Loucy (cell line): ENCODE measurements at regions not wholly inside any gene's neighbourhood (a gene's known extent, or its start where the extent isn't known, plus 50 kb on each side); places are given as distances from the start of the nearest gene placed in this dataset.
"Not testable (repeated sequence)": the region's sequence is repeated elsewhere in the genome, so short reads cannot be mapped to it uniquely, and the experiment has no call there.

Source experiments
- EZH2phosphoT487 ChIP-seq: fragments of 200-600 bp; IDR thresholded peaks from 2 replicates; pipeline ENCODE4 v1.6.1; 2018; ENCODE audit warnings: antibody characterized with exemption, mild to moderate bottlenecking, moderate library complexity, borderline replicate concordance
- TF ChIP-seq, protein P1 (sequence below): fragments of 200-600 bp; sonication (generic); conservative IDR thresholded peaks from 2 replicates; pipeline ENCODE4 v1.5.1; 2014; ENCODE audit warnings: mild to moderate bottlenecking, antibody characterized with exemption, low read length

DNA sequence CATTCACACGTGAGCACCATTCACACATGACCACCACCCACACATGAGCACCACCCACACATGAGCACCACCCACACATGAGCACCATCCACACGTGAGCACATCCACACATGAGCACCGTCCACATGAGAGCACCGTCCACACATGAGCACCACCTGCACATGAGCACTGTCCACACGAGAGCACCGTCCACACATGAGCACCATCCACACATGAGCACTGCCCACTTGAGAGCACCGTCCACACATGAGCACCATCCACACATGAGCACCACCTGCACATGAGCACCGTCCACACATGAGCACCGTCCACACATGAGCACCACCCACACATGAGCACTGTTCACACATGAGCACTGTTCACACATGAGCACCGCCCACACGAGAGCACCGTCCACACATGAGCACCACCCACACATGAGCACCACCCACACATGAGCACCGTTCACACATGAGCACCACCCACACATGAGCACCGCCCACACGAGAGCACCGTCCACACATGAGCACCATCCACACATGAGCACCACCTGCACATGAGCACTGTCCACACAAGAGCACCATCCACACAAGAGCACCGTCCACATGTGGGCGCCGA, 471.3 kb upstream of the SALL3 start:
- TF ChIP-seq, protein P1, sequence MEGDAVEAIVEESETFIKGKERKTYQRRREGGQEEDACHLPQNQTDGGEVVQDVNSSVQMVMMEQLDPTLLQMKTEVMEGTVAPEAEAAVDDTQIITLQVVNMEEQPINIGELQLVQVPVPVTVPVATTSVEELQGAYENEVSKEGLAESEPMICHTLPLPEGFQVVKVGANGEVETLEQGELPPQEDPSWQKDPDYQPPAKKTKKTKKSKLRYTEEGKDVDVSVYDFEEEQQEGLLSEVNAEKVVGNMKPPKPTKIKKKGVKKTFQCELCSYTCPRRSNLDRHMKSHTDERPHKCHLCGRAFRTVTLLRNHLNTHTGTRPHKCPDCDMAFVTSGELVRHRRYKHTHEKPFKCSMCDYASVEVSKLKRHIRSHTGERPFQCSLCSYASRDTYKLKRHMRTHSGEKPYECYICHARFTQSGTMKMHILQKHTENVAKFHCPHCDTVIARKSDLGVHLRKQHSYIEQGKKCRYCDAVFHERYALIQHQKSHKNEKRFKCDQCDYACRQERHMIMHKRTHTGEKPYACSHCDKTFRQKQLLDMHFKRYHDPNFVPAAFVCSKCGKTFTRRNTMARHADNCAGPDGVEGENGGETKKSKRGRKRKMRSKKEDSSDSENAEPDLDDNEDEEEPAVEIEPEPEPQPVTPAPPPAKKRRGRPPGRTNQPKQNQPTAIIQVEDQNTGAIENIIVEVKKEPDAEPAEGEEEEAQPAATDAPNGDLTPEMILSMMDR = not testable (repeated sequence)
- TF ChIP-seq EZH2phosphoT487 = not testable (repeated sequence)
